ENCODE measurements at regions not wholly inside any gene's neighbourhood (a gene's known extent, or its start where the extent isn't known, plus 50 kb on each side); places are given as distances from the start of the nearest gene placed in this dataset.

GRCh38 chr13:103546271-103546670 lies 480.1 kb upstream of the SLC10A2 start:
- Histone ChIP-seq H4K20me1 (replicated peaks; ENCODE audit: insufficient read depth) (no peaks in the 10 kb centered on the region), H3F3A (replicated peaks; ENCODE audit: low read depth) (no peaks in the 10 kb centered on the region), H2AFZ (no peak overlapping the region), H3K27me3 (ENCODE audit: insufficient read depth) (no peaks in the 10 kb centered on the region), H3K4me3 (no peak overlapping the region), H3K9me2 (ENCODE audit: insufficient read depth) (0 out of 2 replicates have a peak, but pooled peaks cover 4% of the 10 kb centered on the region), H3K79me2 (replicated peaks; ENCODE audit: insufficient read depth) (no peaks in the 10 kb centered on the region), H3K36me3 (ENCODE audit: insufficient read depth) (0 out of 2 replicates have a peak, but pooled peaks cover 3% of the 10 kb centered on the region), H3K4me2 (no peak overlapping the region), H3K4me1 (ENCODE audit: insufficient read depth) (no peaks in the 10 kb centered on the region), H3K27ac (ENCODE audit: low read depth) (no peak overlapping the region)
- Mint-ChIP-seq H3K36me3 (ENCODE audit: low read depth) (peaks cover 21% of the 10 kb centered on the region; the same call in 2 of the 3 replicates), H3K27ac (no peak overlapping the region), H3K4me3 (no peak overlapping the region), H3K4me1 (no peaks in the 10 kb centered on the region), H3K27me3 (ENCODE audit: insufficient read depth, low read depth, poor library complexity) (no peaks in the 10 kb centered on the region), H3K9me3 (peaks cover 43% of the 10 kb centered on the region)
- no peak for ATAC-seq
- TF ChIP-seq, protein P1, sequence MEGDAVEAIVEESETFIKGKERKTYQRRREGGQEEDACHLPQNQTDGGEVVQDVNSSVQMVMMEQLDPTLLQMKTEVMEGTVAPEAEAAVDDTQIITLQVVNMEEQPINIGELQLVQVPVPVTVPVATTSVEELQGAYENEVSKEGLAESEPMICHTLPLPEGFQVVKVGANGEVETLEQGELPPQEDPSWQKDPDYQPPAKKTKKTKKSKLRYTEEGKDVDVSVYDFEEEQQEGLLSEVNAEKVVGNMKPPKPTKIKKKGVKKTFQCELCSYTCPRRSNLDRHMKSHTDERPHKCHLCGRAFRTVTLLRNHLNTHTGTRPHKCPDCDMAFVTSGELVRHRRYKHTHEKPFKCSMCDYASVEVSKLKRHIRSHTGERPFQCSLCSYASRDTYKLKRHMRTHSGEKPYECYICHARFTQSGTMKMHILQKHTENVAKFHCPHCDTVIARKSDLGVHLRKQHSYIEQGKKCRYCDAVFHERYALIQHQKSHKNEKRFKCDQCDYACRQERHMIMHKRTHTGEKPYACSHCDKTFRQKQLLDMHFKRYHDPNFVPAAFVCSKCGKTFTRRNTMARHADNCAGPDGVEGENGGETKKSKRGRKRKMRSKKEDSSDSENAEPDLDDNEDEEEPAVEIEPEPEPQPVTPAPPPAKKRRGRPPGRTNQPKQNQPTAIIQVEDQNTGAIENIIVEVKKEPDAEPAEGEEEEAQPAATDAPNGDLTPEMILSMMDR (conservative IDR thresholded peaks at IDR 0.05; ENCODE audit: low read depth in 2 of 2), result no peak
- no peak for DNase-seq (ENCODE audit: low spot score)

DNA sequence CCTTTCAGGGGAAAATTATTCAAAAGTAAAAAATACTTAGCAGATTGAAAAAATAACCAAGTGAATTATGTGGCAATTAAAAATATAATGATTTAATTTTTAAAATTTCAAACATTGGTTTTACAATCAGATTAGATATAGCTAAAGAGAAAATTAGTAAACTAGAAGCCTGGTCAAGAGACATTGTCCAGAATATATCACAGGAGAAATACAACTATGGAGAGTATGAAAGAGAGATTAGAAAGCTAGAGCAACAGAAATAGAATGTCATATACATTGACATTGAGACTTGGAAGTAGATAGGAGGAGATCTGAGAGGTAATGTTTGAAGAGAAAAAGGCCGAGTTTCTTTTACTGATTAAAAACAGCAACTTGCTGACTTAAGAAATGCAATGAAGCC lies 476.4 kb upstream of the SLC10A2 start:
- ATAC-seq (no peak), DNase-seq (ENCODE audit: low spot score) (no peak)
- Histone ChIP-seq H4K20me1 (replicated peaks; ENCODE audit: insufficient read depth) (no peaks in the 10 kb centered on the region), H3K4me3 (no peak overlapping the region), H3K4me1 (ENCODE audit: insufficient read depth) (no peaks in the 10 kb centered on the region), H3K27ac (ENCODE audit: low read depth) (no peak overlapping the region), H3K27me3 (ENCODE audit: insufficient read depth) (no peaks in the 10 kb centered on the region), H3K9me2 (ENCODE audit: insufficient read depth) (0 out of 2 replicates have a peak, but pooled peaks cover 4% of the 10 kb centered on the region), H3K36me3 (ENCODE audit: insufficient read depth) (0 out of 2 replicates have a peak, but pooled peaks cover 3% of the 10 kb centered on the region), H3K4me2 (no peak overlapping the region), H3F3A (replicated peaks; ENCODE audit: low read depth) (no peaks in the 10 kb centered on the region), H2AFZ (no peak overlapping the region), H3K79me2 (replicated peaks; ENCODE audit: insufficient read depth) (no peaks in the 10 kb centered on the region)
- peaks cover 37% of the 10 kb centered on the region for H3K9me3 Mint-ChIP-seq
- H3K36me3 Mint-ChIP-seq (ENCODE audit: low read depth), result peaks cover 17% of the 10 kb centered on the region; the same call in 2 of the 3 replicates
- no peaks in the 10 kb centered on the region for H3K27me3 Mint-ChIP-seq (ENCODE audit: insufficient read depth, low read depth, poor library complexity)
- H3K4me3 Mint-ChIP-seq, result no peak overlapping the region
- peaks cover 2% of the 10 kb centered on the region; the same call in 2 of the 3 replicates for H3K4me1 Mint-ChIP-seq
- no peak overlapping the region for H3K27ac Mint-ChIP-seq
- TF ChIP-seq, protein P1 (conservative IDR thresholded peaks at IDR 0.05; ENCODE audit: low read depth in 2 of 2), result no peak
- TF ChIP-seq POLR2AphosphoS5 (IDR thresholded peaks at IDR 0.05; ENCODE audit: low read depth) (no peak), NANOG (IDR thresholded peaks at IDR 0.05; ENCODE audit: borderline replicate concordance) (no peak), JUNB (IDR thresholded peaks at IDR 0.05; ENCODE audit: unreplicated experiment) (no peak), STAT1 (IDR thresholded peaks at IDR 0.05; ENCODE audit: unreplicated experiment) (no peak)

DNA sequence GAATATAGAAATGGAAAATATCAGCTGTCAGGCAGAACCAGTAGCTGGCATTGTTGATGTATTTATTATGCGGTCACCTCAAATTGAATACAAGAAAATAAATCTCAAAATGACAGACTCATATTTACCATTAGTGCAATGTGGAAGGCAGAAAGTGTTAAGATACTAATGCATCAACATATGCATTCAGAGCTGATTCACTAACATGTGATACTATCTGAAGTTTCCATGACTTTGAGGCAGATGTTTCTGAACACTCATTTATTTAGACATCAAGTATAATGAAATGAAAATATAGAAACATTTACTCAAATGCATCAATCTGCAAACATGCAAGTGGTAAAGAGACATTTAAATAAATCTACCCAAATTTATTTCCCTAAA lies 474.2 kb upstream of the SLC10A2 start:
- Histone ChIP-seq H3F3A (replicated peaks; ENCODE audit: low read depth) (no peaks in the 10 kb centered on the region), H4K20me1 (replicated peaks; ENCODE audit: insufficient read depth) (no peaks in the 10 kb centered on the region), H3K27me3 (ENCODE audit: insufficient read depth) (no peaks in the 10 kb centered on the region), H3K9me2 (ENCODE audit: insufficient read depth) (no peaks in the 10 kb centered on the region), H3K4me1 (ENCODE audit: insufficient read depth) (no peaks in the 10 kb centered on the region; the same call in 1 of the 2 replicates), H3K4me3 (no peak overlapping the region), H3K79me2 (replicated peaks; ENCODE audit: insufficient read depth) (no peaks in the 10 kb centered on the region), H3K36me3 (ENCODE audit: insufficient read depth) (0 out of 2 replicates have a peak, but pooled peaks cover 3% of the 10 kb centered on the region), H3K4me2 (no peak overlapping the region), H3K27ac (ENCODE audit: low read depth) (no peak overlapping the region), H2AFZ (no peak overlapping the region)
- peaks cover 30% of the 10 kb centered on the region for H3K9me3 Mint-ChIP-seq
- ATAC-seq (no peak), DNase-seq (ENCODE audit: low spot score) (no peak)
- peaks cover 4% of the 10 kb centered on the region; the same call in 2 of the 3 replicates for H3K4me1 Mint-ChIP-seq
- no peak overlapping the region for H3K27ac Mint-ChIP-seq
- no peak overlapping the region for H3K4me3 Mint-ChIP-seq
- no peaks in the 10 kb centered on the region for H3K27me3 Mint-ChIP-seq (ENCODE audit: insufficient read depth, low read depth, poor library complexity)
- peaks cover 17% of the 10 kb centered on the region; the same call in 2 of the 3 replicates for H3K36me3 Mint-ChIP-seq (ENCODE audit: low read depth)
- TF ChIP-seq EZH2phosphoT487 (IDR thresholded peaks at IDR 0.05; ENCODE audit: unreplicated experiment) (no peak), STAT1 (IDR thresholded peaks at IDR 0.05; ENCODE audit: unreplicated experiment) (no peak), ZNF331 (CRISPR knock-in tag; IDR thresholded peaks at IDR 0.05; ENCODE audit: low read depth) (no peak), JUNB (IDR thresholded peaks at IDR 0.05; ENCODE audit: unreplicated experiment) (no peak), CREB1 (CRISPR knock-in tag; IDR thresholded peaks at IDR 0.05; ENCODE audit: low read depth) (no peak), ETS1 (IDR thresholded peaks at IDR 0.05) (no peak), POLR2AphosphoS5 (IDR thresholded peaks at IDR 0.05; ENCODE audit: low read depth) (no peak), ZNF114 (CRISPR knock-in tag; IDR thresholded peaks at IDR 0.05) (no peak), NANOG (IDR thresholded peaks at IDR 0.05; ENCODE audit: borderline replicate concordance) (no peak), EZH2 (IDR thresholded peaks at IDR 0.05; ENCODE audit: low read depth, unreplicated experiment) (no peak)
- TF ChIP-seq, protein P1 (conservative IDR thresholded peaks at IDR 0.05; ENCODE audit: low read depth in 2 of 2), result no peak

All from GM23338 (cell line).